ENCODE measurements at regions not wholly inside any gene's neighbourhood (a gene's known extent, or its start where the extent isn't known, plus 50 kb on each side); places are given as distances from the start of the nearest gene placed in this dataset.

DNA sequence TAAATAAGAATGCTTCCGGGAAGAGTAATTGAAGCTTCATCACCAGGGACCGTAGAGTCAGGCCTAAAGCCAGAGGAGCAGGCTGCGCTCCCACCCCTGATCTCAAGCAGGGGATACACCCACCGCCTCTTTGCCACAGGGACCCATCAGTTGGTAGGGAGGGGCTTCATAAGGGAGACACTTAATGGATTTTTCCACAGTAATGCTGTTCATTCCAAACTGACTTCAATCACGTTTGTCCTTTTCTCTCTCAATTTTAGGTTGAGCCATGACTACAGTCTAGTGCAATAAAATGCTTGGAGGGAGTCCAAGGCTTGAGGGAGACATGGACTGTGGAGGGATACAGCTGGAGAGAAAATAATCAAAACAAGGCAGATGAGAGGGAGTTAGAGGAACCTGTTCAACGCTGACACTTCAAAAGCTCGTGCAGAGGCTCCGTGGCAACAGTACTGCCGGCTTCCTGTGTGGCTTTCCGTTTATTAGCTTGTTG, 111.5 kb downstream of the SEC16B start:
- no peak overlapping the region for H3K4me2 ChIP-seq (ENCODE audit: insufficient read depth, low read length, poor library complexity, severe bottlenecking)
- no peak overlapping the region for H2BK15ac ChIP-seq (ENCODE audit: low read length)
- no peak overlapping the region for H3K14ac ChIP-seq (ENCODE audit: low read length)
- no peak overlapping the region for H3K9ac ChIP-seq (ENCODE audit: low read depth, low read length, poor library complexity)
- H3K27ac ChIP-seq (replicated peaks; ENCODE audit: low read length), result no peak overlapping the region
- H4K91ac ChIP-seq (ENCODE audit: low read depth, low read length, poor library complexity), result no peak overlapping the region
- no peak overlapping the region for H4K8ac ChIP-seq (ENCODE audit: low read depth, low read length)
- no peaks in the 10 kb centered on the region for H3K4me1 ChIP-seq (ENCODE audit: control insufficient read depth in 2 of 2, insufficient read depth in 1 of 2, low read depth in 1 of 2, low read length in 2 of 2)
- no peak overlapping the region for H2BK120ac ChIP-seq (ENCODE audit: low read depth, low read length)
- H2AFZ ChIP-seq (ENCODE audit: low read length), result no peak overlapping the region
- H3K36me3 ChIP-seq (replicated peaks in 1 of 2; ENCODE audit: control insufficient read depth in 2 of 2, insufficient read depth in 2 of 2, low read length in 2 of 2), result no peaks in the 10 kb centered on the region
- no peak for DNase-seq (ENCODE audit: low spot score)
- no peak overlapping the region for H2BK5ac ChIP-seq (ENCODE audit: low read length)
- H2BK12ac ChIP-seq (ENCODE audit: low read length), result no peak overlapping the region
- H3K18ac ChIP-seq (ENCODE audit: low read length), result no peak overlapping the region
- H3K4ac ChIP-seq (ENCODE audit: low read length), result no peak overlapping the region
- no peaks in the 10 kb centered on the region for H3K79me1 ChIP-seq (ENCODE audit: low read depth, low read length)
- no peak overlapping the region for H2AK5ac ChIP-seq (ENCODE audit: low read depth, low read length)
- no CpG with 5 or more reads among the region's 10 CpGs for WGBS, 2 donors (ENCODE audit: extremely low coverage in 2 of 2, insufficient read length in 2 of 2, insufficient replicate concordance in 1 of 2)
- H3K23ac ChIP-seq (ENCODE audit: low read depth, low read length, poor library complexity), result no peak overlapping the region
- no peaks in the 10 kb centered on the region for H3K27me3 ChIP-seq (ENCODE audit: control insufficient read depth in 3 of 3, insufficient read depth in 3 of 3, low read depth in 1 of 3, low read length in 3 of 3)
- H3K9me3 ChIP-seq (replicated peaks in 1 of 2; ENCODE audit: control insufficient read depth in 2 of 2, insufficient read depth in 1 of 2, low read depth in 1 of 2, low read length in 2 of 2), result no peaks in the 10 kb centered on the region
- H3K4me3 ChIP-seq (ENCODE audit: low read length in 2 of 2), result no peak overlapping the region

GRCh38 chr1:177857285-177857684, 112.6 kb downstream of the SEC16B start:
- Histone ChIP-seq H3K9me3 (replicated peaks in 1 of 2; ENCODE audit: control insufficient read depth in 2 of 2, insufficient read depth in 1 of 2, low read depth in 1 of 2, low read length in 2 of 2) (no peaks in the 10 kb centered on the region), H3K27ac (replicated peaks; ENCODE audit: low read length) (no peak overlapping the region)
- WGBS, 2 donors (ENCODE audit: extremely low coverage in 2 of 2, insufficient read length in 2 of 2, insufficient replicate concordance in 1 of 2), result no CpG with 5 or more reads among the region's 5 CpGs

GRCh38 chr1:177854951-177855350, 114.9 kb downstream of the SEC16B start:
- H3K9me3 ChIP-seq (replicated peaks in 1 of 2; ENCODE audit: control insufficient read depth in 2 of 2, insufficient read depth in 1 of 2, low read depth in 1 of 2, low read length in 2 of 2), result no peaks in the 10 kb centered on the region
- no peaks in the 10 kb centered on the region for H3K36me3 ChIP-seq (replicated peaks in 1 of 2; ENCODE audit: control insufficient read depth in 2 of 2, insufficient read depth in 2 of 2, low read length in 2 of 2)
- DNase-seq (ENCODE audit: low spot score), result no peak
- no peak overlapping the region for H3K23ac ChIP-seq (ENCODE audit: low read depth, low read length, poor library complexity)
- H3K4me1 ChIP-seq (ENCODE audit: control insufficient read depth in 2 of 2, insufficient read depth in 1 of 2, low read depth in 1 of 2, low read length in 2 of 2), result no peaks in the 10 kb centered on the region
- no peak overlapping the region for H4K91ac ChIP-seq (ENCODE audit: low read depth, low read length, poor library complexity)
- H2AK5ac ChIP-seq (ENCODE audit: low read depth, low read length), result no peak overlapping the region
- no peak overlapping the region for H3K4ac ChIP-seq (ENCODE audit: low read length)
- no peak overlapping the region for H3K9ac ChIP-seq (ENCODE audit: low read depth, low read length, poor library complexity)
- no peak overlapping the region for H2BK15ac ChIP-seq (ENCODE audit: low read length)
- H3K4me2 ChIP-seq (ENCODE audit: insufficient read depth, low read length, poor library complexity, severe bottlenecking), result no peak overlapping the region
- no peak overlapping the region for H3K18ac ChIP-seq (ENCODE audit: low read length)
- no peak overlapping the region for H2BK5ac ChIP-seq (ENCODE audit: low read length)
- no peaks in the 10 kb centered on the region for H3K79me1 ChIP-seq (ENCODE audit: low read depth, low read length)
- H2BK12ac ChIP-seq (ENCODE audit: low read length), result no peak overlapping the region
- H2BK120ac ChIP-seq (ENCODE audit: low read depth, low read length), result no peak overlapping the region
- no peak overlapping the region for H3K27ac ChIP-seq (replicated peaks; ENCODE audit: low read length)
- H3K4me3 ChIP-seq (ENCODE audit: low read length in 2 of 2), result no peak overlapping the region
- no peak overlapping the region for H4K8ac ChIP-seq (ENCODE audit: low read depth, low read length)
- H3K27me3 ChIP-seq (ENCODE audit: control insufficient read depth in 3 of 3, insufficient read depth in 3 of 3, low read depth in 1 of 3, low read length in 3 of 3), result no peaks in the 10 kb centered on the region
- no peak overlapping the region for H3K14ac ChIP-seq (ENCODE audit: low read length)
- no peak overlapping the region for H2AFZ ChIP-seq (ENCODE audit: low read length)

More at GRCh38 chr1:177857285-177857684, 112.6 kb downstream of the SEC16B start:
- Histone ChIP-seq H3K18ac (ENCODE audit: low read length) (no peak overlapping the region), H4K8ac (ENCODE audit: low read depth, low read length) (no peak overlapping the region), H3K4me2 (ENCODE audit: insufficient read depth, low read length, poor library complexity, severe bottlenecking) (no peak overlapping the region), H3K36me3 (replicated peaks in 1 of 2; ENCODE audit: control insufficient read depth in 2 of 2, insufficient read depth in 2 of 2, low read length in 2 of 2) (no peaks in the 10 kb centered on the region), H2BK5ac (ENCODE audit: low read length) (no peak overlapping the region), H3K4me1 (ENCODE audit: control insufficient read depth in 2 of 2, insufficient read depth in 1 of 2, low read depth in 1 of 2, low read length in 2 of 2) (no peaks in the 10 kb centered on the region), H3K79me1 (ENCODE audit: low read depth, low read length) (no peaks in the 10 kb centered on the region), H3K4ac (ENCODE audit: low read length) (no peak overlapping the region), H3K27me3 (ENCODE audit: control insufficient read depth in 3 of 3, insufficient read depth in 3 of 3, low read depth in 1 of 3, low read length in 3 of 3) (no peaks in the 10 kb centered on the region), H2BK15ac (ENCODE audit: low read length) (no peak overlapping the region), H3K14ac (ENCODE audit: low read length) (no peak overlapping the region), H3K23ac (ENCODE audit: low read depth, low read length, poor library complexity) (no peak overlapping the region), H2BK12ac (ENCODE audit: low read length) (no peak overlapping the region), H4K91ac (ENCODE audit: low read depth, low read length, poor library complexity) (no peak overlapping the region), H3K9ac (ENCODE audit: low read depth, low read length, poor library complexity) (no peak overlapping the region), H2BK120ac (ENCODE audit: low read depth, low read length) (no peak overlapping the region), H3K4me3 (ENCODE audit: low read length in 2 of 2) (no peak overlapping the region), H2AK5ac (ENCODE audit: low read depth, low read length) (no peak overlapping the region), H2AFZ (ENCODE audit: low read length) (no peak overlapping the region)
- DNase-seq (ENCODE audit: low spot score), result no peak

DNA sequence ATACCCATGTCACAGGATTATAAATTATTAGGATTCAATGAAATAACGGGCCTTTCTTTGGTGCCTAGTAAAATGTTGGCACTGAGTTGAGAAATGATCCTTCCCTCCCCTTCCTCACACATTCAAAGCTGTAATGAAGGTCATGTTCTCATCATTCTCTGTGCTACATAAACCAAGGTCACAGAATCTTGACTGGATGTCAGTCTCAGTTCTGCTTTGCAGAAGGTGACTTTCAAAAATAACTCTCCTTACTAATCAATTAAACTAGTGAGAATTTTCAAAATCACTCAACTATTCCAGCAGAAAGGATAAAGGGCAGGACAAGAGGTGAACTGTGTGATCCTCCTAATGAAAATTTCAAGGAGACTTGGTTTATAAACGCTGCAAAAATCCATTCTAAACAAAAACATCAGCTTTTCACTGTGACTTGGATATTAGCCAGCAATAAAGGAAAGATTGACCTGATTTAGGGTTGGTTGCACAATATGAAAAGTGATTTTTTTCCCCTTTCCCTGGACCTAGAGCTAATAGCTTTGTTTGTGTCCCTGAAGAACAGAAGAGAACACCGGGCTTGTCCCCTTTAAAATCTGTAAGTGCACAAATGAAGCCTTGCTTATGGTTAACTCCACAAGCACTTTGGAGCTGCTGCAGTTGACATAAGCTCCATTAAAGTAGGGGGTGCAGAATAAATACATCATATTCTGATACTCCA, 120.1 kb downstream of the SEC16B start:
- H3K79me1 ChIP-seq (ENCODE audit: low read depth, low read length), result no peaks in the 10 kb centered on the region
- no peak overlapping the region for H2BK120ac ChIP-seq (ENCODE audit: low read depth, low read length)
- H3K4me3 ChIP-seq (ENCODE audit: low read length in 2 of 2), result no peak overlapping the region
- no peak overlapping the region for H4K8ac ChIP-seq (ENCODE audit: low read depth, low read length)
- H3K4ac ChIP-seq (ENCODE audit: low read length), result no peak overlapping the region
- H3K4me1 ChIP-seq (ENCODE audit: control insufficient read depth in 2 of 2, insufficient read depth in 1 of 2, low read depth in 1 of 2, low read length in 2 of 2), result no peaks in the 10 kb centered on the region
- no peak overlapping the region for H3K14ac ChIP-seq (ENCODE audit: low read length)
- no peak overlapping the region for H2BK5ac ChIP-seq (ENCODE audit: low read length)
- no peak overlapping the region for H2BK12ac ChIP-seq (ENCODE audit: low read length)
- DNase-seq (ENCODE audit: low spot score), result no peak
- H3K36me3 ChIP-seq (replicated peaks in 1 of 2; ENCODE audit: control insufficient read depth in 2 of 2, insufficient read depth in 2 of 2, low read length in 2 of 2), result no peaks in the 10 kb centered on the region
- no CpG with 5 or more reads among the region's 3 CpGs for WGBS, 2 donors (ENCODE audit: extremely low coverage in 2 of 2, insufficient read length in 2 of 2, insufficient replicate concordance in 1 of 2)
- H3K27ac ChIP-seq (replicated peaks; ENCODE audit: low read length), result no peak overlapping the region
- no peak overlapping the region for H3K23ac ChIP-seq (ENCODE audit: low read depth, low read length, poor library complexity)
- H2AFZ ChIP-seq (ENCODE audit: low read length), result no peak overlapping the region
- H2AK5ac ChIP-seq (ENCODE audit: low read depth, low read length), result no peak overlapping the region
- H3K18ac ChIP-seq (ENCODE audit: low read length), result no peak overlapping the region
- H3K27me3 ChIP-seq (ENCODE audit: control insufficient read depth in 3 of 3, insufficient read depth in 3 of 3, low read depth in 1 of 3, low read length in 3 of 3), result no peaks in the 10 kb centered on the region
- no peaks in the 10 kb centered on the region for H3K9me3 ChIP-seq (replicated peaks in 1 of 2; ENCODE audit: control insufficient read depth in 2 of 2, insufficient read depth in 1 of 2, low read depth in 1 of 2, low read length in 2 of 2)
- no peak overlapping the region for H2BK15ac ChIP-seq (ENCODE audit: low read length)
- H3K9ac ChIP-seq (ENCODE audit: low read depth, low read length, poor library complexity), result no peak overlapping the region
- H3K4me2 ChIP-seq (ENCODE audit: insufficient read depth, low read length, poor library complexity, severe bottlenecking), result no peak overlapping the region
- no peak overlapping the region for H4K91ac ChIP-seq (ENCODE audit: low read depth, low read length, poor library complexity)

All from neuronal stem cell (in vitro differentiated cells).